Neural cell (in vitro differentiated cells): ENCODE measurements at regions not wholly inside any gene's neighbourhood (a gene's known extent, or its start where the extent isn't known, plus 50 kb on each side); places are given as distances from the start of the nearest gene placed in this dataset.

Source experiments
- H2AFZ ChIP-seq: fragments of 200-600, 300-800 bp; sonication (generic), shearing (Covaris generic); 2 replicates; pipeline ENCODE4 v1.6.0; 2014; ENCODE audit warnings: low read depth, mild to moderate bottlenecking, antibody characterized with exemption, low read length, moderate library complexity
- H3F3A ChIP-seq: fragments of 200-600 bp; shearing (Covaris generic); 2 replicates; pipeline ENCODE4 v1.6.1; 2016; ENCODE audit warnings: mild to moderate bottlenecking, moderate library complexity, mixed read lengths, antibody characterized with exemption, low read length; ENCODE audit not compliant: insufficient read depth, poor library complexity, severe bottlenecking
- H3K27ac ChIP-seq: fragments of 200-600, 300-800 bp; sonication (generic), shearing (Covaris generic); 2 replicates; pipeline ENCODE4 v1.5.1; 2014; ENCODE audit warnings: mild to moderate bottlenecking, low read length, moderate library complexity
- H3K27me3 ChIP-seq: fragments of 300-800, 200-600 bp; sonication (generic), shearing (Covaris generic); 2 replicates; pipeline ENCODE4 v1.6.0; 2014; ENCODE audit warnings: mild to moderate bottlenecking, low read depth, low read length, moderate library complexity; ENCODE audit not compliant: insufficient read depth
- H3K36me3 ChIP-seq: fragments of 300-800, 200-600 bp; sonication (generic), shearing (Covaris generic); 2 replicates; pipeline ENCODE4 v1.5.1; 2014; ENCODE audit warnings: mild to moderate bottlenecking, antibody characterized with exemption, low read length, moderate library complexity; ENCODE audit not compliant: insufficient read depth
- H3K4me2 ChIP-seq: fragments of 300-800, 200-600 bp; sonication (generic), shearing (Covaris generic); 2 replicates; pipeline ENCODE4 v1.6.0; 2014; ENCODE audit warnings: mild to moderate bottlenecking, low read length
- H3K4me3 ChIP-seq: fragments of 300-800, 200-600 bp; sonication (generic), shearing (Covaris generic); 2 replicates; pipeline ENCODE4 v1.5.1; 2014; ENCODE audit warnings: mild to moderate bottlenecking, low read length, moderate library complexity
- H3K79me2 ChIP-seq: fragments of 200-600 bp; shearing (Covaris generic); replicated peaks from 2 replicates; pipeline ENCODE4 v1.6.0; 2014; ENCODE audit warnings: mild to moderate bottlenecking, low read length, moderate library complexity; ENCODE audit not compliant: insufficient read depth
- H3K9ac ChIP-seq: fragments of 300-800, 200-600 bp; sonication (generic), shearing (Covaris generic); 2 replicates; pipeline ENCODE4 v1.6.1; 2016; ENCODE audit warnings: mild to moderate bottlenecking, low read length, mixed read lengths
- H3K9me2 ChIP-seq: fragments of 200-600 bp; shearing (Covaris generic); 2 replicates; pipeline ENCODE4 v1.6.1; 2016; ENCODE audit warnings: mild to moderate bottlenecking, low read length, mixed read lengths; ENCODE audit not compliant: insufficient read depth
- H3K9me3 ChIP-seq: fragments of 200-600, 300-800 bp; sonication (generic), shearing (Covaris generic); 2 replicates; pipeline ENCODE4 v1.6.1; 2016; ENCODE audit warnings: mild to moderate bottlenecking, mixed run types, low read length, moderate library complexity, mixed read lengths
- H4K20me1 ChIP-seq: fragments of 200-600 bp; shearing (Covaris generic); 2 replicates; pipeline ENCODE4 v1.6.1; 2016; ENCODE audit warnings: mild to moderate bottlenecking, mixed run types; ENCODE audit not compliant: insufficient read depth
- CTCF ChIP-seq: fragments of 450-650 bp; IDR thresholded peaks from 2 replicates; pipeline ENCODE4 v1.5.1; 2014; ENCODE audit warnings: antibody characterized with exemption, mild to moderate bottlenecking, moderate library complexity; ENCODE audit not compliant: poor library complexity, severe bottlenecking
- EP300 ChIP-seq: fragments of 450-650 bp; conservative IDR thresholded peaks from 2 replicates; pipeline ENCODE4 v1.6.1; 2014; ENCODE audit warnings: antibody characterized with exemption, mild to moderate bottlenecking, moderate library complexity; ENCODE audit not compliant: poor library complexity, severe bottlenecking
- EZH2 ChIP-seq: fragments of 200-600, 300-800 bp; shearing (Covaris generic), sonication (generic); IDR thresholded peaks from 2 replicates; pipeline ENCODE4 v1.6.1; 2014; ENCODE audit warnings: antibody characterized with exemption, low read length, borderline replicate concordance, mild to moderate bottlenecking; ENCODE audit not compliant: insufficient read depth, poor library complexity, severe bottlenecking
- MXI1 ChIP-seq: fragments of 450-650 bp; conservative IDR thresholded peaks from 2 replicates; pipeline ENCODE4 v1.6.1; 2014; ENCODE audit warnings: antibody characterized with exemption, mild to moderate bottlenecking; ENCODE audit not compliant: poor library complexity, severe bottlenecking
- POLR2AphosphoS5 ChIP-seq: IDR thresholded peaks from 2 replicates; pipeline ENCODE4 v1.6.1; 2012
- RAD21 ChIP-seq: fragments of 450-650 bp; conservative IDR thresholded peaks from 2 replicates; pipeline ENCODE4 v1.6.1; 2014; ENCODE audit warnings: antibody characterized with exemption, mild to moderate bottlenecking, moderate library complexity
- REST ChIP-seq: IDR thresholded peaks from 2 replicates; pipeline ENCODE4 v1.6.1; 2012; ENCODE audit warnings: borderline replicate concordance
- SMC3 ChIP-seq: fragments of 450-650 bp; conservative IDR thresholded peaks from 2 replicates; pipeline ENCODE4 v1.6.1; 2014; ENCODE audit warnings: antibody characterized with exemption, mild to moderate bottlenecking, moderate library complexity; ENCODE audit not compliant: poor library complexity
- TAF1 ChIP-seq: IDR thresholded peaks from 2 replicates; pipeline ENCODE4 v1.6.1; 2012; ENCODE audit warnings: low read depth

- Histone ChIP-seq H3K27me3 (no peaks in the 10 kb centered on the region), H3K9ac (no peak overlapping the region), H3K4me3 (no peak overlapping the region), H3K4me2 (no peak overlapping the region), H3K36me3 (no peaks in the 10 kb centered on the region), H3F3A (no peaks in the 10 kb centered on the region), H3K9me2 (no peaks in the 10 kb centered on the region), H4K20me1 (no peaks in the 10 kb centered on the region), H2AFZ (no peak overlapping the region), H3K27ac (no peak overlapping the region), H3K79me2 (no peaks in the 10 kb centered on the region), H3K9me3 (no peaks in the 10 kb centered on the region)
- TF ChIP-seq RAD21, result no peak
- no peak for TF ChIP-seq EZH2
- TF ChIP-seq CTCF, result no peak
- TF ChIP-seq TAF1, result no peak
- no peak for TF ChIP-seq MXI1
- no peak for TF ChIP-seq EP300
- no peak for TF ChIP-seq POLR2AphosphoS5
- no peak for TF ChIP-seq REST
- TF ChIP-seq SMC3, result no peak
Observed at GRCh38 chr2:115976916-115977315, 1534.5 kb downstream of the DPP10 start.

- H2AFZ ChIP-seq, result no peak overlapping the region
- H3K4me3 ChIP-seq, result no peak overlapping the region
- no peaks in the 10 kb centered on the region for H3K36me3 ChIP-seq
- no peaks in the 10 kb centered on the region for H3K9me2 ChIP-seq
- H3K4me2 ChIP-seq, result no peak overlapping the region
- no peaks in the 10 kb centered on the region for H4K20me1 ChIP-seq
- no peak overlapping the region for H3K9ac ChIP-seq
- H3K27ac ChIP-seq, result no peak overlapping the region
- H3K27me3 ChIP-seq, result no peaks in the 10 kb centered on the region
- TF ChIP-seq REST (no peak), CTCF (no peak), SMC3 (no peak), MXI1 (no peak), EP300 (no peak), TAF1 (no peak), EZH2 (no peak), RAD21 (no peak), POLR2AphosphoS5 (no peak)
- no peaks in the 10 kb centered on the region for H3K79me2 ChIP-seq
- no peaks in the 10 kb centered on the region for H3F3A ChIP-seq
- no peaks in the 10 kb centered on the region for H3K9me3 ChIP-seq
Observed at GRCh38 chr2:115999039-115999438, 1556.6 kb downstream of the DPP10 start.
